ENCODE measurements at regions not wholly inside any gene's neighbourhood (a gene's known extent, or its start where the extent isn't known, plus 50 kb on each side); places are given as distances from the start of the nearest gene placed in this dataset.

- DNase-seq: no peak
Observed at GRCh38 chr4:28341784-28342183, 1481.1 kb downstream of the STIM2 start.

GRCh38 chr4:28350485-28350884 is 1489.8 kb downstream of the STIM2 start:
- DNase-seq: peak; percentile 18

GRCh38 chr4:28351102-28351501 is 1490.5 kb downstream of the STIM2 start:
- DNase-seq: no peak

- DNase-seq: no peak
Observed at GRCh38 chr4:28351826-28352225, 1491.2 kb downstream of the STIM2 start.

GRCh38 chr4:28354880-28355656 is 1494.4 kb downstream of the STIM2 start:
- no peak for DNase-seq

- DNase-seq: peak; percentile 30
Observed at GRCh38 chr4:28357990-28358389, 1497.3 kb downstream of the STIM2 start.

GRCh38 chr4:28358606-28359005 is 1498.0 kb downstream of the STIM2 start:
- no peak for DNase-seq

GRCh38 chr4:28360681-28361080 is 1500.0 kb downstream of the STIM2 start:
- DNase-seq: no peak

GRCh38 chr4:28362169-28362568 is 1501.5 kb downstream of the STIM2 start:
- DNase-seq: no peak

- peak; percentile 63 for DNase-seq
Observed at GRCh38 chr4:28369499-28369898, 1508.9 kb downstream of the STIM2 start.

GRCh38 chr4:28373191-28373590 is 1512.5 kb downstream of the STIM2 start:
- no peak for DNase-seq

GRCh38 chr4:28373601-28374000 is 1513.0 kb downstream of the STIM2 start:
- DNase-seq: peak; percentile 56

- no peak for DNase-seq
Observed at GRCh38 chr4:28378109-28378830, 1517.6 kb downstream of the STIM2 start.

- DNase-seq: no peak
Observed at GRCh38 chr4:28385801-28386200, 1525.2 kb downstream of the STIM2 start.

- no peak for DNase-seq
Observed at GRCh38 chr4:28386776-28387175, 1526.1 kb downstream of the STIM2 start.

- DNase-seq: no peak
Observed at GRCh38 chr4:28388471-28388870, 1527.8 kb downstream of the STIM2 start.

GRCh38 chr4:28391877-28392276 is 1531.2 kb downstream of the STIM2 start:
- peak; percentile 67 for DNase-seq

- no peak for DNase-seq
Observed at GRCh38 chr4:28402751-28403150, 1542.1 kb downstream of the STIM2 start.

- DNase-seq: no peak
Observed at GRCh38 chr4:28421221-28421620, 1560.6 kb downstream of the STIM2 start.

GRCh38 chr4:28426251-28426650 is 1565.6 kb downstream of the STIM2 start:
- no peak for DNase-seq

GRCh38 chr4:28427306-28428085 is 1566.9 kb downstream of the STIM2 start:
- no peak for DNase-seq

GRCh38 chr4:28432348-28433025 is 1571.8 kb downstream of the STIM2 start:
- no peak for DNase-seq

- no peak for DNase-seq
Observed at GRCh38 chr4:28435314-28435713, 1574.7 kb downstream of the STIM2 start.
